H1 (cell line): ENCODE measurements at regions not wholly inside any gene's neighbourhood (a gene's known extent, or its start where the extent isn't known, plus 50 kb on each side); places are given as distances from the start of the nearest gene placed in this dataset.

Experiments used
- RXRA ChIP-seq: IDR thresholded peaks from 2 replicates; pipeline ENCODE4 v1.6.1; 2011; ENCODE audit warnings: low read depth, mild to moderate bottlenecking, low read length, moderate library complexity; ENCODE audit not compliant: insufficient read depth

DNA sequence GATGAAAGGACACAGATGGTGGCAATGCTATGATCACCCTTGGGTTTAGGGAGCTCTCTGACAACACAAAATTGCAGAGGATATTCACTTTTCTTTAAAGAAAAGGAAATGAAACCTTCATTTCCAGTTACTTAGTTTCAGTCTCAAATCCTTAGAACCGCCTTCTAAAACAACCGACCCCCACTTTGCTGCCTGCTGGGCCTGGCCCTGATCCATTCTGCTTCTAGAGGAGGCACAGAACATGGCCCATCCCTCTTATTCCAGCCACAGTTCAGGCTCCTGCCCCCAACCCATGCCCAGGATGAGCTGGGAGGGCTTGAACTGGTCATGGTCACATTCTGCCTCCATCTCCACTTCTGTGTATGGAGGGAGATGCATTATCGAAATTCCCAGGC, 311.6 kb downstream of the EN1 start (continued):
- TF ChIP-seq RXRA: no peak
